GM12878 (cell line): ENCODE measurements at regions not wholly inside any gene's neighbourhood (a gene's known extent, or its start where the extent isn't known, plus 50 kb on each side); places are given as distances from the start of the nearest gene placed in this dataset.

Experiments
- ETV6 ChIP-seq, 2 experiments: fragments of 450-650 bp in 1 of 2; IDR thresholded peaks in 1 of 2; conservative IDR thresholded peaks in 1 of 2; 2 replicates each; pipeline ENCODE4 v1.6.1; 2014; ENCODE audit warnings: antibody characterized with exemption in 1 of 2, borderline replicate concordance in 1 of 2, low read depth in 1 of 2, mild to moderate bottlenecking in 1 of 2, moderate library complexity in 1 of 2
- KDM1A ChIP-seq: fragments of 200-600 bp; sonication (generic); IDR thresholded peaks from 2 replicates; pipeline ENCODE4 v1.6.1; 2016; ENCODE audit warnings: borderline replicate concordance
- PRDM15 ChIP-seq: fragments of 450-650 bp; formaldehyde crosslinking; IDR thresholded peaks from 2 replicates; pipeline ENCODE4 v1.4.0; 2020; ENCODE audit warnings: mild to moderate bottlenecking, moderate library complexity
- STAT1 ChIP-seq: fragments of 450-650 bp; conservative IDR thresholded peaks from 2 replicates; pipeline ENCODE4 v1.6.1; 2014; ENCODE audit warnings: antibody characterized with exemption, mild to moderate bottlenecking
- USF2 ChIP-seq: IDR thresholded peaks from 2 replicates; pipeline ENCODE4 v1.6.1; 2011; ENCODE audit warnings: low read depth, low read length, improper control_type of control experiment, borderline replicate concordance
- ZSCAN29 ChIP-seq: fragments of 450-650 bp; IDR thresholded peaks from 2 replicates; pipeline ENCODE4 v1.6.1; 2017; ENCODE audit warnings: mild to moderate bottlenecking, moderate library complexity

GRCh38 chr14:82073547-82073946 lies 539.9 kb upstream of the SEL1L start:
- TF ChIP-seq KDM1A (no peak), PRDM15 (CRISPR knock-in tag) (no peak), ETV6 (conservative IDR thresholded peaks at IDR 0.05 in 1 of 2, IDR thresholded peaks at IDR 0.05 in 1 of 2; ENCODE audit: borderline replicate concordance in 1 of 2, low read depth in 1 of 2) (no peak), ZSCAN29 (no peak), USF2 (no peak), STAT1 (no peak)
